ENCODE measurements at regions not wholly inside any gene's neighbourhood (a gene's known extent, or its start where the extent isn't known, plus 50 kb on each side); places are given as distances from the start of the nearest gene placed in this dataset.
"Not testable (repeated sequence)": the region's sequence is repeated elsewhere in the genome, so short reads cannot be mapped to it uniquely, and the experiment has no call there.

DNA sequence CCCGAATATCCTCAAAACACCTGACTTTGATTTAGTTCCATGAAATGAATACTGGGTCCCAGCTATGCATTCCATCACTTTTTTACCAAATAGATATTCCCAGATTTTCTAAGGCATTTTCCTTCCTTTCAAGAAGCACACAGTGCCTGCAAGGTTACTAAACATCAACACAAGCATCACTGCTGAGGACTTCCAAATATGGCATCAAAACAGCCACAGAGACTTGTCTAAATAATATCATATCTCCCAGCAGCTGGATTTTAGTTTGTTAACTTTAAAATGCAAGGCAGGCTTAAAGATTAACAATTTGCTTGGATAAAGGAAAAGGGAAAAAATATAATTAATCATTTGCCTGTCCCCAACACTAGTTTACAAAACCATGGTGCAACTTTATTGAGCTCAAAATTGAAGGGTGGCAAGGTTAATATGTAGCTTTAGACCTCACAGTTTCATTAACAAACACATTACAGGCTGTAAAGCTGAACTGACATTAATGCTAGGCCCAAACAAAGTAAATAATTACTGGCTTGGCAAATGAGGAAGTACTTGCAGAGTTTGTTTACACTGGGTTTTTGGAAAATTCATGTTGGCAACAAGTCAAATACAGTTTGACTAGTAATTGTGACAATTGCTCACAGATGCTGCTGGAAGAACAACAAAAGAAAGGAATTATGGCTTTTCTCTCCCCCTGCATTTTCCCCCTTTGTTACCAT, 401.7 kb upstream of the CDIN1 start:
- no peak for DNase-seq (ENCODE audit: low read depth)

DNA sequence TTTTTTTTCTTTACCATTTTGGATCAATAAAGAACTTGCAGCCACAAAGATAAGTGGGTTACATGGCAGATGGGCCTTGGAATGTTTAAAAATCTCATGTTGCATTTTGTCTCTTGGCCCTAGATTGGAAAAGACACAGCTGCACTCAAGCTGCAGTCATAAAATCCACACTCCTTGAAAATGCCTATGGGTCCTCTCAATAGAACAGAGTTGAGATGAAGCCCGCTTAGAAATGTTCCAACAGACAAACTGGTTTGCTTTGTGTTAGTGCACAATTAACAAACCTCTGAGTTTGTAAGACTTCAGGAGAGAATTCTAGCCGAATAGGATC, 401.2 kb upstream of the CDIN1 start:
- no peak for DNase-seq (ENCODE audit: low read depth)

DNA sequence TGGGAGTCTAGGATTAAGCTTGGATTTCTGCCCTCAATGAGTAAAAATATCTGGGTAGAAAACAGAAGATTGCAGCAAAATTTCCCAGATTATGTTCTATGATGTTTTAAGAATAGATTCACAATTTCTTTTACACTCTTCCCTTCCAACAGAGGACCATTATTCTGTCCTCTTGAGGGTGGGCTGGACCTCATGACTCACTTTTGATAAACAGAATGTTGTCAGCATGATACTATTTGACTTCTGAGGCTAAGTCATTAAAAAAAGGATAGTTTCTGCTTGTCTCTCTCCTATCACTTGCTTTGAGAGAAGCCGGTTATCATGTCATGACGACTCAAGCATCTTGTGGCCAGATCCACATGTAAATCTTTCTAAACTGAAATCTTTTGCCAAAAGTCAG, 396.2 kb upstream of the CDIN1 start:
- DNase-seq (ENCODE audit: low read depth) = no peak

DNA sequence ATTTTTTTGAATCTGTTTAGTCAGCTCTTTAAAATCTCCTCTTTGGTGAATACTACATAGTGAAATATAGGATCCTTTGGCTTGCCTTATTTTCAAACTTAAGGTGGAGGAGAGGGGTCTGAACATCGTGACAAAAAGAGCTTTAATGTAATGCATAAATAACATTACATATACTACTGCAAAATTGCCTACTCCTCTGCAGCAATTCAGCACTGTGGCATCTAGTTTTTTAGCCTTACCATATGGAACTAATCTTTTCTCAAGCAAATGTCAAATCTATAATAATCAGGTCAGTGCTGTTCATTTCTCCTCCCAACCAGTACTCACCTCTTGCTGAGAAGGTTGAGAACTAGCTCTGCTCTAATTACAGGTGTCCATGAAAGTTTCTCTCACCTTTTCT, 394.0 kb upstream of the CDIN1 start:
- DNase-seq (ENCODE audit: low read depth) = no peak

DNA sequence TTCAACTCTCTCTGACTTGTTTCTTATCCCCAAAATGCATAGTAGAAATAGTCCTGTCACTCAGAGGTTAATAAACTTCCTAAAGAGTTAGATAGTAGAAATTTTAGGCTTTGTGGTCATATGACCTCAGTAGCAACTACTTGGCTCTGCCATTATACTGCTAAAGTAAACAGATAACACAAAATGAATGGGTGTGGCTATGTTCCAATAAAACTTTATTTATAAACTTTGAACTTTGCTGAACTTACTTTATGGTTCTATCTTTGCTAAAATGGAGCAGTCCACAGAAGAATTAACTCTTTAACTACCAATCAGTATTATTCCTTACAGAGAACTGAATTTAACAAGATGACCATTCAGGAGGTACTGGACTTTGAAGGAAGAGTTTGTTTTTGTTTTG, 393.6 kb upstream of the CDIN1 start:
- DNase-seq (ENCODE audit: low read depth) = no peak

DNA sequence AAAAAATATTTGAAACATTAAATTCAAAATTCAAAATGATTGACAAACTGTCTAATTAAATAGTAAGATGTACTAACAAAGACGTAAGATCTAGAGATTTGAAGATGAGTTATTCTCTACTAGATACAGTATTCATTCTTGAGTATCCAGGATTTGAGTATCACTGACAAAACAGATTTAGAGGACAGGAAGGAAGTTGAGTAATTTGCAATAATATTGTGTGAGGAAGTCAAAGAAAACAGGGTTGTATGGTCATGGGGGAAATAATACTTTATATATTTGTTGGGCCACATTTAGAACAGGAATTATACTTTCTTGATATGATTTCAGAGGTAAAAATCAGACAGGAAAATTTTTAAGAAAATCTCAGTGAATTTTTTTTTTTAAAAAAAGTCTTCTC, 393.1 kb upstream of the CDIN1 start:
- no peak for DNase-seq (ENCODE audit: low read depth)

DNA sequence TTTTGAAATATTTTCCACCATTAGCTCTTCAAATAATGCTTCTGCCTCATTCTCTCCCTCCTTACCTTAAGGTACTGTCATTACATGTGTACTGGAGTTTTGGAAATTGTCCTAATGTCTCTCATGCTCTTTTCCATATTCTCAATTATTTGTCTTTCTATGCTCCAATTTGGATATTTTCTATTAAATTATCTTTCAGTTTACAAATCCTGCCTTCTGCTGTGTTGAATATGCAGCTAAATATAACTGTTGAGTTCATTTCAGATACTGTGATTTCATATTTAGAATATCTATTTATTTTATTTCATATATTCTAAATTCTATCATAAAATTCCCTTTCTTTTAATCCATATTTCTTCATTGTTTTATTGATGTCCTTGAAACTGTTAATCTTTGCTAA, 388.0 kb upstream of the CDIN1 start:
- no peak for DNase-seq (ENCODE audit: low read depth)

DNA sequence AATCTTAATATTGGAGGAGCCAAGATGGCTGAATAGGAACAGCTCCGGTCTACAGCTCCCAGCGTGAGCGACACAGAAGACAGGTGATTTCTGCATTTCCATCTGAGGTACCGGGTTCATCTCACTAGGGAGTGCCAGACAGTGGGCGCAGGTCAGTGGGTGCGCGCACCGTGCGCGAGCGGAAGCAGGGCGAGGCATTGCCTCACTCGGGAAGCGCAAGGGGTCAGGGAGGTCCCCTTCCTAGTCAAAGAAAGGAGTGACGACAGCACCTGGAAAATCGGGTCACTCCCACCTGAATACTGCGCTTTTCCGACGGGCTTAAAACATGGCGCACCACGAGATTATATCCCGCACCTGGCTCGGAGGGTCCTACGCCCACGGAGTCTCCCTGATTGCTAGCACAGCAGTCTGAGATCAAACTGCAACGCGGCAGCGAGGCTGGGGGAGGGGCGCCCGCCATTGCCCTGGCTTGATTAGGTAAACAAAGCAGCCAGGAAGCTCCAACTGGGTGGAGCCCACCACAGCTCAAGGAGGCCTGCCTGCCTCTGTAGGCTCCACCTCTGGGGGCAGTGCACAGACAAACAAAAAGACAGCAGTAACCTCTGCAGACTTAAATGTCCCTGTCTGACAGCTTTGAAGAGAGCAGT, 383.9 kb upstream of the CDIN1 start:
- DNase-seq (ENCODE audit: low read depth) = not testable (repeated sequence)

DNA sequence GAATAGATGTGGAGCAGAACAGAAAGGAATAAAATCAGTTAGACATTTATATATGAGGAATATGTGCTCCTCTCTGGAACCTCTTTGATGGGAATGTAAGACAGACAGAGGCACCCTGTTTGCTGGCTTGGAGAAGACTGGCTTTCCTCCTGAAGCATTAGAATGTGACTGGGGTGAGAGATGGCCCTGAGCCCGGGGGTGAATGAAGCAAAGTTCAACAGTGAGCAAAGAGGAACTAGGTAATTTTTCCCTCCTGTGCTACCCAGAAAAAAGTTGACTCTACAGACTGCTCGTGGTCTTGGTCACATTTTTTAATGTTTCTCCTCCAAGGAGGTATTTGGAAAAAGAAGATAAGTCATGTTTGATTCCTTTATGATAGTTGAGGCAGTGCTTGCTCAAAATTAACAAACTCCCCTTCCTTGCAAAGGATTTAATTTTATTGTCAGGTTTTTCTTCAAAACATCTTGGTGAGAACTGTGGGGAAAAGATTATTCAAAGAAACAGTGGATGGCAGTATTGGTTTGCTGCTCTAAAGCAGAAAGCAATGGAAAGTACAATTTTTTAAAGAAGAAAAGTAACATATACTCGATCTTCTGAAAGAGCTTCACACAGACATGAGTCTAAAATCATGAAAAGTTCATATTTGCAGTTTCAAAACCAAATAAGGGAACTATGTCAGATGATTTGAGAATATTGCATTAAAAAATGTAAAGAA, 370.4 kb upstream of the CDIN1 start:
- no peak for DNase-seq (ENCODE audit: low read depth)

DNA sequence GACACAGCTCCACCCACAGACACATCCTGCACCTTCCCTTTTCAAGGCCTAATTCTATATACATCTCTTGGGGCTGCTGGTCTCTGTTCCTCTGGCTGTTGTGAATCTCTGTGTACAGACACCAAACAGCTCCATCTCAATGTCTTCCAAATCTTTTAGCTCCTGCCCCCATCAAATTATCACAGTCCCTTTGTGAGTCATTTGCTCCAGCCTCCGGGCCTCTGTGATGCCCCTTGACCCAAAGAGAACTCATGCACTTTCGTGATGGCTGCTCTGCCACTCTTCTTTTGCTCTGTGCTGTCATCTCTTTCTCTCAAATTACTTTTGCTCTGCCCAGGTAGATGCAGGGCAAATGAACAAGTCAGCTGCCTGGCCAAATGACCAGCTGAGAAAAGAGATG, 369.0 kb upstream of the CDIN1 start:
- no peak for DNase-seq (ENCODE audit: low read depth)

DNA sequence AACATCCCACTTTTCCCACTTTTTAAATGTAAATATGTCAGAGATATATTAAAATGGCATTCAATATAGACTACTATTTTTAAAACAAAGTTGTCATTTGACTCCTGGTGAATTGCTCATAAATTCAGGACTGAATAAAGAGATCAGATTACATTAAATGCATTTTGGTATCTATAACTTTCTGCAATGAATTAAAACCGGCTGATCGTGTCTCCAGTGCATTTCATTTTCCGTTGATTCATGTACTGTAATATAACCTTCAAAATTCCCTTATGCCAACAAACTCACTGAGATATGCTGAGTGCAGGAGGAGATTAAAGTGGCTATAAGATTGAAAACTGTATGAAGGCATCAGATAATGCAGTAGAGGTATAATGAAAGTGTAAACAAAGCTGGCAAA, 361.1 kb upstream of the CDIN1 start:
- no peak for DNase-seq (ENCODE audit: low read depth)

DNA sequence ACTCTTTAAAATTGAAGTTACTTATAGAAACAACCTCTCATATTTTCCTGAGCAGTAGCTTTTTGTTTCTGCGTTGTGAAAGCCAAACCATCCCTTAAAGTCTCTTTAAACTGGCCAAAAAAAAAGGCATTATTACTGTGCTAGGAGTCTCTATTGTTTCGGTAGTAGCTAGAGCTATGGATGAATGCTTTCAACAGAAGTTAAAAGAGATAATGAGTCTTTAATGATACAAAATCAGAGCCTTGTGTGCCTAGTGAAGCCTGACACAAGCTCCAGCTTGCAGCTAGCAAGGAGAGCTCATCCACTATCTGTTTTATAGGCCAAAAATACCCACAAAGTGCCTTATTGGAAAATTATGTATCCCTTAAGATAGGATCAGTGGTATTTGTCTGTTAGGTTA, 360.4 kb upstream of the CDIN1 start:
- DNase-seq (ENCODE audit: low read depth) = no peak

DNA sequence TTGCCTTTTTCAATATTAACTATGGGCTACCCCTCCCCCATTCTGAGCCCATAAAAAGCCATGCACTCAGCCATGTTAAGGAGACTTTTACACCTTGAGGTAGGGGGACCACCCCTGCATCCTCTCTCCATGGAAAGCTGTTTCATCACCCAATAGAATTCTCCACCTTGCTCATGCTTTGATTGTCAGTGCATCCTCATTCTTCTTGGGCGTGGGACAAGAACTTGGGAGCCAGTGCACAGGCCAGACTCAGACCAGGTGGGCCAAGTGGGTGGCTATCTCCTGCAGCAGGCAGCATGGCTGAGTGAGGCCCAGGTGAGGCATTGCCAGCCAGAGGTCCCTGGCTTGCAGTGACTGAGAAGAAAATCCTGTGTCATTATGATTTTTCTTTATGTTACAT, 357.4 kb upstream of the CDIN1 start:
- no peak for DNase-seq (ENCODE audit: low read depth)

DNA sequence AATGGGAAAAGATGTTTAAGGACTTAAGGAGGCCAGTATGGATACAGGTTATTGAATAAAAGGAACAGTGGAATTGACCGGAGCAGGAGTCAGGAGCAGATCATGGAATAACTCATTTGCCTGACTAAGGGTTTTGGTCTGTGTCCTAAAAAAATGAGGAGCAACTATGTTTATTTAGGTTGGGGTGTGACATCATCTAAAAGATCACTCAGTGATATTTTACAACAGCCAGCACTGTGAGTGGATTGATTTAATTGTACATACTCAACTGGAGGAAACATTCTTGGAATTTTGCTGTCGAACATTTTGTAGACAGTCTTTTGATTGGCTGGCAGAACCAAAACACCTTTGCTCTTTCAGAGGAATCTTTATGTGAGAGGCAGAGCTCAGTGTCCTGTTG, 348.6 kb upstream of the CDIN1 start:
- no peak for DNase-seq (ENCODE audit: low read depth)

DNA sequence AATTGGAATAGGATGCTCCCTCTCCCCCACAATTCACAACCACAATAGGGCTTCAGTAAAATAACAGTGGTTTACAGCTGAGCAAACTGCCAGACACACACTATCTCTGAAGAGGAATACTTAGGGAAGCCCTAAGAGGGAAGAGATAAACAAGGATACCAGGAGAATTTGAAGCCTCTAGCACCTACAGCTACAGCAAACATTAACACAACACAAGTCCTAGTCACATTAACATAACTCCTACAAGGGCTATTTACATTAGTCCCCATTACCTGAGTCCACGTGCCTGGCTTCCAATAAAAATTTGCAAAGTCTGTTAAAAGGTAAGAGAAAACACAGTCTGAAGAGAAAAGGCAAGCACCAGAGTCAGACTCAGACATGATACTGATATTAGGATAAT, 346.9 kb upstream of the CDIN1 start:
- DNase-seq (ENCODE audit: low read depth) = no peak

DNA sequence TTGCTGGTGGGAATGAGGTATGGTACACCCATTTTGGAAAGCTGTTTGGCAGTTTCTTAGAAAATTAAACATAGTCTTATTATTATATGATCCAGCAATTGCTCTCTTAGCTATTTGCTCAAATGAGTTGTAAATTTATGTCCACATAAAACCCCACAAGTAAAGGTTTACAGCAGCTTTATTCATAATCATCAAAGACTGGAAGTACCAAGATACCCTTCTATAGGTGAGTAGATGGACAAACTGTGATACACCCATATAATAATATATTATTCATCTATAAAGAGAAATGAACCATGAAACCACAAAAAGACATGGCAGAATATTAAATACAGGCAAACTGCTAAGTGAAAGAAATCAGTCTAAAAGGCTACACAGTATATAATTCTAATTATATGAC, 344.7 kb upstream of the CDIN1 start:
- no peak for DNase-seq (ENCODE audit: low read depth)

DNA sequence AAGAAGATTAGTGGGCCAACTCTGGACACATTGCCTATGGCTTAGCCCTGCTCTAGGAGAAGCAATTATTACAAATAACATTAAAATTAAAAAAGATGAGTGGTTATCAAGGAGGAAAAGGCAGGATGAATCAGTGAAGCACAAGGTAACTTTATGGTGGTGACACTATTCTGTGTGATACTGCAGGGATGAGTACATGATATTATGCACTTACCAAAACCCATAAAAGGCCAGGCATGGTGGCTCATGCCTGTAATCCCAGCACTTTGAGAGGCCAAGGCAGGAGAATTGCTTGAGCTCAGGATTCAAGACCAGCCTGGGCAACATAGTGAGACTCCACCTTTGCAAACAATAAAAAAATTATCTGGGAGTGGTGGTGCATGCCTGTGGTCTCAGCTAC, 344.3 kb upstream of the CDIN1 start:
- DNase-seq (ENCODE audit: low read depth) = no peak

DNA sequence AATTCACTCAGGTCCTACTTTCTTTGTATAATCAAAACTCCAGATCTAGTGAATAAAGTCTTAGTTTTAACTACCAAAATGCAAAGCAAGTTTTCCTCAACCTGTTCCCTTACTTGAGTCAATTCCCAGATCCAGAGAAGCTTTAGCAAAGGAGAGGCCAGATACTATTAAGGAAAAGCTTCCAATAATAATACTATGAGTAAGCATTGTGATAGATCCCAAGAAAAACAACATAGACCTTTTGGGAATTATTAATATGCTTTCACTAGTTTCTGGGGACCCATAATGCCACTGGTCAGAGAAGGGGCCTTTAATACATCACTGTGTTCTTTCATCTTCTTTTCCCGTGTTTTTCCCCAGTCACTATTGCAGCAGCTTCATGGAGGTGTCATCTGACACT, 339.9 kb upstream of the CDIN1 start:
- DNase-seq (ENCODE audit: low read depth) = no peak

DNA sequence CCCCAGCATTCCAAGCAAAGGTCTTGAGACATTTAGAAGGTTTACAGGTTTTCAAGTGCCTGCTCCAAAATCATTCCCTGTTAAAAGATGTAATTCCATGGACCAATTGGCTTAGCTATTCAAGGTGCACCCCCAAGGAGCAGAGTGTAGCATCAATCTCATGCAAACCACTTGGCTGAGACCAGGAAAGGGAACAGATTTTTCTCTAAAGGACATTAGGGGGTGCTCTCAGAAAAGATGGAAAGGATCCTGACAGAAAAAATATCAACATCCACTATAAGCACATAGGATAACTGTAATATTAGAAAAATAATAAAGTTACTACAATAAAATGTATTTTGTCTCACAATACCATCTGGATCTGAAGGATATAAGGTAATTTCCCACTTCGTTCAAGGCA, 328.0 kb upstream of the CDIN1 start:
- no peak for DNase-seq (ENCODE audit: low read depth)

DNA sequence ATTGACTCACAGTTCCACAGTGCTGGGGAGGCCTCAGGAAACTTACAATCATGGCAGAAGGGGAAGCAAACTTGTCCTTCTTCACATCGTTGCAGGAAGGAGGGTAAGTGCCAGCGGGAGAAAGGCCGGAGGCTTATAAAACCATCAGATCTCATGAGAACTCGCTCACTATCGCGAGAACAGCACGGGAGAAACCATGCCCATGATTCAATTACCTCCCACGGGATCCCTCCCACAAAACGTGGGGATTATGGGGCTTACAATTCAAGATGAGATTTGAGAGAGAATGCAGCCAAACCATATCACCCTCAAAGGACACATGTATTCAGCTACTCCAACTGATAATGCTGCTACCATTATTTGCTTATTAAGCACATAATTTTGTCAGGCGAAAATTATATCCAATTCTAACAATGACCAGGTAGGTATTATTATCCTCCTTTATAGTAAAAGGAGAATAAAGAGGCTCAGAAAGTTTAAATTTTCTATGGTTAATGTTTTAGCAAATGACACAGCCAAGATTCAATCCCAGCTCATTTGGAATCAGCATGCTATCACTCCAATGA, 327.2 kb upstream of the CDIN1 start:
- DNase-seq (ENCODE audit: low read depth) = no peak

DNA sequence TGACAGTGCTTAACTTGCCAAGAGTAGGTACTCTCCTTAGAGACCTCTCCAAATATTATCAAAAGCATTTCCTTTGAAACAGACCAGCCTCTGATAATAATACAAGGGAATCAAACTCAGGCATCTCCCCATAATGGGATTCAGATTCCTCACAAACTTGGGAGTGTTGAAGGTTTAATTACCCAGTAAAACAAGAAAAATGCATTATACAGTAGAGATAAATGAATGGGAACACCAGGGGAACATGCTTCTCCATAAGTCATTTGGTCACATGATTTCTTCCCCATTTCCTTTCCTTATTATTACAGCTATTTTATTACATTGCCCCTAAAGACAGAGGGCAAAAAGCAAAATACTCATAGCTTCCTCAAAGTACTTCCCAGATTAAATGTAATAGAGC, 325.0 kb upstream of the CDIN1 start:
- DNase-seq (ENCODE audit: low read depth) = no peak

DNA sequence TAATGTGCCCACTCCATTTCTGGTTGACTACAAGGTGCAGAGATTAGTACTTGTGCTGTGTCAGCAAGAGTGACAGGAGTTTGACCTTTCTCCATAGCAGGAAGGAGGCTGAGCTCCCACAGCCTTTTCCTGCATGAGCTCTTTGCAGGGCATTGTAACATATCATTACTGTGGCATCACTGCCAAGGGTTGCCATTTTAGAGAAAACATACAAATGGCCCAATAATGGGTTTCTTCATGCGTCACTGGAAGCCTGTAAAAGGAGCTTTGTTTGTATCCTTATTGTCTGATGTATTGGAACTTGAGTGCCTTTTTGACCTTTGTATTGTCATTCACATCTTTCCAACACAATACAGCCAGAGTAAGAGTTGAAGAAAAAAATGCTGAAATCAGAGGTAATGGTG, 323.0 kb upstream of the CDIN1 start:
- DNase-seq (ENCODE audit: low read depth) = no peak

DNA sequence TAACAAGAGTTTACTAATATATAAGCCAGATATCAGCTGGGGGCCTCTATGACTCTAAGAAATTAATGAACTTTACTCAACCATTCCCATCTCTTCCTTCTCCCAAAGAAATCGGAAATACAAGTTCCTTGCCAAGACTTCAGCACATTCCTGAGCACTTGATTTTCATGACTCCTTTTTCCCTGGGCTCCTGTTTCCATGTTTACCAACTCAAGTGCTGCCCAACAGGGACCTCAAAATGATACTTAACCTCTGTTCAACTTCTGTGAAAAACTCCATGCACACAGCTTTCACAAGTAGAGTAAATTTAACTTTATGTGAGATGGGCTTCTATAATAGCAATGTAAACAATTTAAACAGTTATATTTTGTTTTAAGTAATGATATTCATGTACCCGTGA, 315.8 kb upstream of the CDIN1 start:
- DNase-seq (ENCODE audit: low read depth) = no peak
